CD4-positive, alpha-beta T cell treated with Interleukin-1 beta for 1 hour (primary cell): ENCODE measurements at regions not wholly inside any gene's neighbourhood (a gene's known extent, or its start where the extent isn't known, plus 50 kb on each side); places are given as distances from the start of the nearest gene placed in this dataset.

ENCODE experiments used
- DNase-seq, 2 donors: peaks; one replicate each; pipeline ENCODE4 v3.0.0-alpha.2; 2020 to 2022

DNA sequence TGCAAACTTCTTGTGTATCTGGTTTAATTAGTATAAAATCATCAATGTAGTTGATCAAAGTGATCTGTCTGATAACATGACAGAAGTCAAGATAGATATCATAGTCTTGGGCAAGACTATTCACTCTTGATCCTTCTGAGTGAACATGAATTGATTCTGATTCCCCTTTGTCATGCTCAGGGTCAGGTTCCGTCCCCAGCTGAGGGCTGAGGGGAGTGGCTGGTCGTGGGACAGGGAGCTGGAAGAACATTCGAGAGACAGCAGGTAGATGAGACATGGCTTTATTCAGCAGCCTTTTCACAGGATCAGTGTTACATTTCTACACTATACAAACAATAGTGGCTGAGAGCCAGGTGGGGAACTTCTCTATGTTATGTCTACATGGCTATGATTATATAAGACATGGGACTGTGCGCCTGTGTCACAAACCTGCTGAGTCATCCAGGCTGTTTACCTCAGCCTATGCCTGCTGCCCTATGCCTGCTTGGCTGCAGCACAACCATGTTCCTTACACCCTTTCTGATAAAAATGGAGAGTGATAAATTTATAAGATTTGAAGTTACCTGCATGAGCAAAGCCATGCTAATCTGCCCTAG is 586.9 kb upstream of the NR3C2 start:
- DNase-seq: no peak

DNA sequence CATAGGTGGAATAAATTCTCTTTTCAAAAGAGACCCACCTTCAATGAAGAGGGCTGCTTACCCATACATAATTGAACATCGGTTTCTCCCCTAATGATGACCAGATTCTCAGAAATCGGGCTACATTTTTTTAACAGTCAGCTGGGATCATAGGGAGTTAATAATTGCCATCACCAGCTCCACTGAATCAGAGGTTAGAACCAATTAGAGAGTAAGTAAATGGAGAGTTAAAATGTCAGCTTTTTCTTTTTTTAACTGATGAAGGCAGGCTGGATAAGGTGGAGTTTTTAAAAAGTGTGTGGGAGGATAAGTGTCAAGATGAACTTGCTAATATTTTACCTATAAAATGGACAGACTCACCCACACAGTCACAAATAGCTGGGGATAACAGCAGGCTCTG is 584.5 kb upstream of the NR3C2 start:
- DNase-seq: no peak

DNA sequence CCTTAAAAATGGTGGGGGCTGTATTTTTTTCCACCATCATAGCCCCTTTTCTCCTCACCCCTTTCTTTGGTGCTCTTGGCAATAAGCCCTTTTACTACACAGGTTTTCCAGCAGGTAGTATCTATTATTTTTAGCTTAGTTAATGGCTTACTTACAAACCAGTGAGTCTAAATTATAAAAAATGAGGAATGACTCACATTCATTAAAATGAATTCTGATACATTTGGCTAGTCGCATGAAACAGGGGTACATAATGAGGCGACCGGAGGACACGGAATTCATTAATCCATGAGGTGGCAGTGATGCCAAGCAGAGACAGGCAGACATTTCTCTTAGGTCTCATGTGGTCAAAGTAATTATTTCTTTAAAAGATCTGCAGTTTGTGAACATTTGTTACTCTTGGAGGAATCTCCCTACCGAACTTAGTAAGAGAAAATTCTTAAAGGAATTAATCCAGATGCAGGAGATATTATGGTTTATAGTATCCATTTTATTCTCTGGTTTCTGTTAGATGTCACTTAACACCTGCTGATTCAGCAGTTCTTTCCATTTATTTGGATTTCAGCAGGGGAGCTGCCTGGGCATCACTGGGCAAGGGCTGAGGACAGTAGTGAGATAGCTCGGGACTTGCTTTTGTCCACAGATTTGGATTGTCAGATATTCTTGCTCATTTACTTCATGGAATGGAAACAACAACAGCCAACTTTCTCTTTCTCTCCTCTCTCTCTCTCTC is 575.0 kb upstream of the NR3C2 start:
- no peak for DNase-seq

GRCh38 chr4:149009223-149009622 is 567.0 kb upstream of the NR3C2 start:
- no peak for DNase-seq

GRCh38 chr4:149008415-149009025 is 566.3 kb upstream of the NR3C2 start:
- DNase-seq: no peak

GRCh38 chr4:149005191-149005590 is 563.0 kb upstream of the NR3C2 start:
- DNase-seq: no peak

- DNase-seq: no peak
These were observed 557.7 kb upstream of the NR3C2 start for GRCh38 chr4:148999924-149000323.

DNA sequence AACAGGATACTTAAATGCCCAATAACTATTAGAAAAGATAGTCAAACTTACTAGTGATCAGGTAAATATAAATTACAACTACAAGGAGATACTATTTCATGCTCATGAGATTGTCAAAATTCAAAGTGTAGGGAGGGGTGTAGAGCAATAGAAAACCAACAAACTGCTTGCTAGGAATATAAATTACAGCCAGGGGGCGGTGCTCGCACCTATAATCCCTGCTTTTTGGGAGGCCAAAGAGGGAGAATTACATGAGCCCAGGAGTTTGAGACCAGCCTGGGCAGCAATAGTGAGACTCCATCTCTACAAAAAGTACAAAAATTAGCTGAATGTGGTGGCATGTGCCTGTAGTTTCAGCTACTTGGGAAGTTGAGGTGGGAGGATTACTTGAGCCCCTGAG is 556.5 kb upstream of the NR3C2 start:
- DNase-seq: no peak

DNA sequence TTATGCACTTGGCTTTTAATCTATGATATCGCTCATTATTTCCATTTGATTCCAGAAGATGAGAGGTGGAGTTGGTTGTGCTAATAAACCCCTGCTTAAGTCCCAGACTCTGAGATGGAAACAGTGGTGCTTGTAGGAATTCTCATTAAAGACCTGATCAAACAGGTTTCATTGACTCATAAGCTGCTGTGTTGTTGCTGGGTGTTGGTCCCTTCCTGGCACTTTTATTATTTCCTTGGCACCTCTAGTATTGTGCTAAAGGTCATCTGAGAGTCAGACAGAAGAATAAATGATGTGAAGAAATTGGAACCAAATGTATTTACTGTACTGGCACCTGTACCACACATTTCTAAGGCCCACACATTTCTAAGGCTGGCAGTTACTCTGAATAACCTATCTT is 544.7 kb upstream of the NR3C2 start:
- no peak for DNase-seq

DNA sequence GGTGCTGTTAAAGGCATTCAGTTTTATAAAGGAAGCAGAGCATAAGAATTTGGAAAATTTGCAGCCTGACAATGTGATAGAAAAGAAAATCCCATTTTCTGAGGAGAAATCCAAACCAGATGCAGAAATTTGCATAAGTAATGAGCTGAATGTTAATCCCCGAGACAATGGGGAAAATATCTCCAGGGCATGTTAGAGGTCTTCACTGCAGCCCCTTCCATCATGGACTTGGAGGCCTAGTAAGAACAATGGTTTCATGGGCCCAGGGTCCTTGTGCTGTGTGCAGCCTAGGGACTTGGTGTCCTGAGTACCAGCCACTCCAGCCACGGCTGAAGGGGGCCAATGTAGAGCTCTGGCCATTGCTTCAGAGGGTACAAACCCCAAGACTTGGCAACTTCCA is 542.7 kb upstream of the NR3C2 start:
- DNase-seq: no peak

DNA sequence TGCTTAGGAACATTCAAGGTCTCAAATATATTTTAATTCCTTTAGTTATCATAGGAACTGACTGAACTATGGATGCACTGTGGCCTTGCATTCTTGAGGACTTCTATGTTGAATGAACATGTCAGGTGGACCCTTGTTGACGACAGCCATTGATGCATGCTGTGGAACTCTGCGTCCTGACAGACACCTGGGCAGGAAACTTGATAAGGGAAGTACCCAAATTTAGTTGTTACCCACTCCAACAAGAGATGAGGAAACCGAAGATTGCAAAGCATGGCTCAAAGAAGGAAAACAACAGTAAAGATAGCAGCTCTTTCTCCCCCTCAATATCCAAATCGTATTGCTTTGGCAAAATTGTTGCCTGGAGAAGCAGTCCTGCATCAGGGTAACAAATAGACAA is 540.0 kb upstream of the NR3C2 start:
- DNase-seq: peak in 1 of 2 donors; percentile 6

DNA sequence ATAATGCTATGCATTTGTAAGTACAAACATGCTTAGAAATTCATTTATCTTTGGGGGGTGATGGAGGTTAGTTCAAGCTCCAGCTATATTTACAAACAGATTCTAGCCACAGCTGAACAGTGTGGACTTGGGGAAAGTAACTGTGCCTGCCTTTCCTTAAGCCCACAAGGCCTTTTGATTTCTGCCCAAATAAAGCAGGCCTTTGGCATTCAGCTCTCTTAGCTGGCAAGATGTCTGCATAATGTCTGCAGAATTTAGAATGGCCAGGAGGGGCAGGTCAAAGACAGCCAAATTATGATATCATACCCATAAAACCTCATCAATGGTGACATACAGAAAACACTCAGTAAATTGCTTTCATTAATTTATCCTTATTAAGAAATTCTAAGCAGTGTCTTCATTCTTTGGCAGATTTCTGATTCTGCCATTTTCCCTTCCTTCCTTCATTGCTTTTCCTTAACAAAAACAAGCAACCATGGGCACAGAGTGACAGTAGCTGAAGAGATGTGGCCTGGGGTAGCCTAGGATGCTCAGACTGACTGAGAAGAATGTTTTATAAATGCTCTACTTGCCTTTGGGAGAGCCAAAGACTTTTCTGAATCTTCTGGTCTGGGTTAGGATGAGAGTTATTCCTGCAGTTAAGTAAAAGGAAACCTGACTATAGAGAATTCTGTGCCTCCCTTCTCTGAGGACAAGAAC is 538.7 kb upstream of the NR3C2 start:
- no peak for DNase-seq

DNA sequence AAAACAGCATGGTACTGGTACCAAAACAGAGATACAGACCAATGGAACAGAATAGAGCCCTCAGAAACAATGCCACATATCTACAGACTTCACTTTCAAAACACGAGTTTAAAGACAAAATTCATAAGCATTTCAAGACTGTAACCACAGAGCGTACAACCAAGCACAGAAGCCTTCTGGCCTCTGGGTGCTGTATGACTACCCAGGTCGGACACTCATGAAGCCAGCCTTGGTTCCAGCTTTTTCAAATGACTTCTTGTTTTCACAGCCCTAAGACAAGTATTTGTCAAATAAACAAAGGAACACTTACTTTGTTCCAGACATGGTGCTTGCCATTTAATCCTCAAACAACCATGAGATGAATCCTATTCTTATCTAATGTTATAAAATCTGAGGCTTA is 536.1 kb upstream of the NR3C2 start:
- DNase-seq: no peak

GRCh38 chr4:148975464-148975863 is 533.2 kb upstream of the NR3C2 start:
- no peak for DNase-seq

DNA sequence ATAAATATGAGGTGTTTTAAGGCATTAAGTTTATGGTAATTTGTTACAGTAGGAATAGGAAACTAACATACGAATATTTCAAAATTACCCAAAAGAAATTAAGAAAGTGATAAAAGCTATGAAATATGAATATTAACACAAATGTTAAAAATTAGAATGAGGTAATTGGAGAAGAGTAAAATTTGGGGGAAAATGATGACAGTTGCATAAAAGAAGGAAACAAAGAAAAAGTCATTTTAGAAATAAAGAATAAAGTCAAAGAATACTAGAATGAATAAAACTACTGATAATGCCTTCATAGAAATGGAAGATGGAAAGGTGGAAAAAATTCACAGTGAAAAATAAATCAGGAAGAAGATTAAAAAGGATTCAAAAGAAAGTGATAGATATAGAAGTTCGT is 522.9 kb upstream of the NR3C2 start:
- no peak for DNase-seq

- no peak for DNase-seq
These were observed 522.2 kb upstream of the NR3C2 start for GRCh38 chr4:148964456-148964855.

DNA sequence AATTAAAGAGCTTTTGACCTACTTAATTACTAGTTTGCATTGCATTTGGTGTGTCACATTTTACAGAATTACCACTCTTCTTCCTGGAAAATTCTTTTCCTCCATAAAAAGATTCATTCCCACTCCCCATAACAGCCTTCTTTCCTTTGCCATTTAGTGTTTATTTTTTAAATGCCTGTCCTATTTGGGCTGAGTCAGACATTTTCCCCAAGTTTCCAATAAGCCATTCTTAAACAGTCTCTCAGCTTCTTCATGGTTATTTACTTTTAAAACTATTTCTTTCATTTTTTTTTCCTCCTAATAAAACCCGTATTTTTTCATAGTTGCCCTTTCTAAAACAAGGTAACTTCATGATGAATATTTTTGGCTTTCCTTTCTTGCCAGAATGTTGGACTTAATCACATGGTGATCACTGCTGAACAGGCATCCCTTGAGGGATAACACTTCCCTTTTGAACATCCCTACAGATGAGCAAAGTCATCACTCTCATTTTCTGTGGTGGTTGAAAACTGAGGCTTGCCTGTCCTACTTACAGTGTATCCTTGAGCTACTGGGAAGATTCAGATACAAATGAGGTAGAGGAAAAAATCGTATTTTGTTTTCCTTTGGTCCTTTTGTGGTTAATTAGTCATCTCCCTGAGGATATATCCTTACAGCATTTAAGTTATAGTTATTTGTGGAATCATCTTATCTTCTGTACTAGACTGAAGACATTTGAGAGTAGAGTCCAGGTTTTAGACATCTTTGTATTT is 520.5 kb upstream of the NR3C2 start:
- DNase-seq: no peak

DNA sequence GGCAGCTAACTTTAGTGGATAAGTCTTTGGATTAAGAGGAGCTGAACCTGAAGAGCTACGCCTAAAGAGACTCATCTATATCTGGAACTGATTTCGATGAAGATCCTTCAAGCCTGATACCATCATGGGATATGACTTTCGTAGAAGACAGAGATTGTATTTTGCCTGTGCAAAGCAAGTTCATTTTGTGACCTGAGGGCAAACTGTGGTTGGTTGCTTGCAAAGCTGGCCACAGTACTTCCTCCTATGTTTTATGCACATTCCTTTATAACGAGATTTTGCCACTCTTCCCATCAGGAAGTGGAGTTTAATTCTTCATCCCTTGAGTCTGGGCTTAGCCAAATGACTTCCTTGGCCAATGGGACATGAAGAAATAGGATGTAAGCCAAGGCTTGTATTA is 519.3 kb upstream of the NR3C2 start:
- DNase-seq: no peak

DNA sequence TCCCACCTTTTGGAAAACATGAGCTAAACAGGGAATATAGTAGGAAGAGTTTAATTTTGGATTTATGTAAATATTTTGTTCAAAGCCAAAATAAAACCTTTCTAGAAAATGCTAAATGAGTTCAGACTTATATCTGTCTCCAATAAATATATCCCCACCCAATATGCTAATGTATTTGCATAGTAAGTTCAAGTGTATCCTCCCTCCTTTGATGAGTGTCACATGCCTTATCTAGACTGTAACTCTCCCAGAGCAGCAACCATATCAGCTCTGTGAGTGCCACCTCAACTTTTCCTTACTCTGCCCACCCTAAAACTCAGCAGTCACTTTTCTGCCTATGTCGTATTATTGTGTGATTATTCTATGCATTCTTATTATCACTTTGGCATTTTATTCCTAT is 516.1 kb upstream of the NR3C2 start:
- DNase-seq: no peak

DNA sequence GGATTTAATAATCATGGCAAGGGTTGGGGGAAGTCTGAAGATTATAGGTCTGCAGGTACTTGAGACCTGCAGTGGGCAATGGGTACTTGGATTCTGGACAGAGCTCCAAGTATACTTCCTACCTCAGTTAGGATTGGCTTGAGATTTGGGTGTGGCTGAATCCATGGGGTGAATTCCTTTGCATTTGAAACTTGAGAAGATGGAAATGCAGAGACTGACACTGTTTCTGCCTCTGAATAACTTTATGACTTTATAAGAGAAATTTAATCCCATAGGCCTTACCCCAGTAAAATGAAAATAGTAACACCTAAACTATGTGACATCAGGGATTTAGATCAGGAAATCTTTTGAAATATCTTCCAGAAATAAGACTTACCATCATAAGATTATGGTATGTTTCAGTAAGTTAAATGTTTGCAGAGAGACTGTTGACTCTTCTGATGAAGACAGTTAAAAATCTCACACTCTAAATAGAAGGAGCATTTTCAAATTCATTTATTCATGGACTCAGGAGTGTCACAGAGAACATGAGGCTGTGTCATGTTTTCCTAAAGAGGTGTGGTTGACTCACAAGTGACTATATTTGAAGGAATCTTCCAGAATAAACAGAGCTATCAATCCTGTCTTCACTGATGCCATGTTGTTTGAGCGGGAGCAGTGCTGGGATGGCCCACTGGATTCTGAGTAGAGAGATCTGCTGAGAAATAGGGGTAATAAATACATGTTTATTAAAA is 513.5 kb upstream of the NR3C2 start:
- DNase-seq: no peak

GRCh38 chr4:148954011-148954749 is 512.0 kb upstream of the NR3C2 start:
- no peak for DNase-seq

- no peak for DNase-seq
These were observed 509.1 kb upstream of the NR3C2 start for GRCh38 chr4:148951346-148951745.
